HG02870 (cell line): ENCODE measurements at regions not wholly inside any gene's neighbourhood (a gene's known extent, or its start where the extent isn't known, plus 50 kb on each side); places are given as distances from the start of the nearest gene placed in this dataset.
"Not testable (repeated sequence)": the region's sequence is repeated elsewhere in the genome, so short reads cannot be mapped to it uniquely, and the experiment has no call there.

Source experiments
- ATAC-seq: cut with Tn5 transposase; IDR thresholded peaks from one replicate; pipeline ENCODE4 v1.9.1; 2021; ENCODE audit warnings: mild to moderate bottlenecking, moderate library complexity; ENCODE audit not compliant: unreplicated experiment

GRCh38 chr22:25407226-25407858 lies 157.1 kb upstream of the GRK3 start:
- no peak for ATAC-seq

GRCh38 chr22:25407859-25408229 lies 156.6 kb upstream of the GRK3 start:
- ATAC-seq = no peak

GRCh38 chr22:25409240-25409639 lies 155.2 kb upstream of the GRK3 start:
- no peak for ATAC-seq

- no peak for ATAC-seq
These were observed 153.6 kb upstream of the GRK3 start for GRCh38 chr22:25410849-25411248.

- ATAC-seq = no peak
These were observed 150.9 kb upstream of the GRK3 start for GRCh38 chr22:25413620-25414019.

- ATAC-seq = not testable (repeated sequence)
These were observed 148.7 kb upstream of the GRK3 start for GRCh38 chr22:25415731-25416130.

- not testable (repeated sequence) for ATAC-seq
These were observed 146.6 kb upstream of the GRK3 start for GRCh38 chr22:25417826-25418225.

GRCh38 chr22:25419247-25420113 lies 145.0 kb upstream of the GRK3 start:
- no peak for ATAC-seq

GRCh38 chr22:25420114-25420441 lies 144.4 kb upstream of the GRK3 start:
- not testable (repeated sequence) for ATAC-seq

GRCh38 chr22:25420471-25420924 lies 144.0 kb upstream of the GRK3 start:
- ATAC-seq = no peak

- no peak for ATAC-seq
These were observed 143.3 kb upstream of the GRK3 start for GRCh38 chr22:25420925-25421904.

GRCh38 chr22:25426530-25427308 lies 137.8 kb upstream of the GRK3 start:
- ATAC-seq = not testable (repeated sequence)

- not testable (repeated sequence) for ATAC-seq
These were observed 132.7 kb upstream of the GRK3 start for GRCh38 chr22:25431637-25432342.

- ATAC-seq = not testable (repeated sequence)
These were observed 131.0 kb upstream of the GRK3 start for GRCh38 chr22:25433381-25433970.

GRCh38 chr22:25437414-25438160 lies 126.9 kb upstream of the GRK3 start:
- no peak for ATAC-seq

GRCh38 chr22:25447067-25447685 lies 117.3 kb upstream of the GRK3 start:
- no peak for ATAC-seq

- ATAC-seq = peak; percentile 63
These were observed 116.6 kb upstream of the GRK3 start for GRCh38 chr22:25447686-25448434.
